Activated CD4-positive, alpha-beta T cell treated with anti-CD3 and anti-CD28 coated beads, Interleukin-2, Interleukin-4, amounts not matched to agents 100 ng/mL and 50 ng/mL, durations not matched to agents 16 hours and 8 hours (primary cell): ENCODE measurements at regions not wholly inside any gene's neighbourhood (a gene's known extent, or its start where the extent isn't known, plus 50 kb on each side); places are given as distances from the start of the nearest gene placed in this dataset.

Source experiments
- DNase-seq: peaks from one replicate; pipeline ENCODE4 v3.0.0-alpha.2; 2020; ENCODE audit warnings: low spot score

DNA sequence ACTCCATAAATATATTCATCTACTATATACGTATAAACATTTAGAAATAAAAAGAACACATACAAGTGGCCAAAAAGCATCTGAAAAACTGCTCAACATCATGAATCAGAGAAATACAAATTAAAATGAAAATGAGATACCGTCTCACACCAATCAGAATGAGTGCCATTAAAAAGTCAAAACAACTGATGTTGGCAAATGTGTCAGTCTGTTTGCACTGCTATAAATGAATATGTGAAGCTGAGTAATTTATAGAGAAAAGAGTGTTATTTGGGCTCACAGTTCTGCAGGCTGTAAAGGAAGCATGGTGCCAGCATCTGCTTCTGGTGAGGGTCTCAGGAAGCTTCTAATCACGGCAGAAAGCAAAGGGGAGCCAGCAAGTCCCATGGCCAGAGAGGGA is 620.3 kb upstream of the CCDC54 start:
- DNase-seq = no peak

DNA sequence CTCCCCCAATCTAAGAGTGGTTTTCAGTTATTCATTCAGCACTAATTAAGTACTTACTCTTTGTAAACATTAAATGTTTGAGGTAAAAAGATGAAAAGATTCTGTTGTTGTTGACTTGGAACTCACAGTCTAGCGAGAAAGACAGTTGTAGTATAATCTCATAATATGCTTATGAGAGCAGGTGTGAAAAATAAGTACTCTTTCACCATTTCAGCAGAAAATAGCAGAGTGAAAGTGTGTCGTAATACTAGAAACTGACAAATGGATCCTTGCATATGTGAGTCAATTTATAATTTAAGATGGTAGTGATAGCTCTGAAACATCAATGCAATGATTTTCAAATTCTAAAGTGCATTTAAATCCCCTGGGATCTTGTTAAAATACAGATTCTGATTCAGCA is 618.8 kb upstream of the CCDC54 start:
- no peak for DNase-seq

DNA sequence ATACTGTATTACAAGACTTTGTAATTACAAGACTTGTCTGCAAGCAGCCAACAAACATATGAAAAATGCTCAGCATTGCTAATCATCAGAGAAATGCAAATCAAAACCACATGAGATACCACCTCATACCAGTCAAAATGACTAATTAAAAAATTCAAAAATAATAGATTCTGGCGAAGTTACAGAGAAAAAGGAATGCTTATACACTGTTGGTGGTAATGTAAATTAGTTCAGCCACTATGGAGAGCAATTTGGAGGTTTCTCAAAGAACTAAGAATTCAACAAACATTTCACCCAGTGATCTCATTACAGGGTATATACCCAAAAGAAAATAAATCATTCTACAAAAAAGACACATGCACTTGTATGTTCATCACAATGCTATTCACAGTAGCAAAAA is 617.5 kb upstream of the CCDC54 start:
- no peak for DNase-seq

DNA sequence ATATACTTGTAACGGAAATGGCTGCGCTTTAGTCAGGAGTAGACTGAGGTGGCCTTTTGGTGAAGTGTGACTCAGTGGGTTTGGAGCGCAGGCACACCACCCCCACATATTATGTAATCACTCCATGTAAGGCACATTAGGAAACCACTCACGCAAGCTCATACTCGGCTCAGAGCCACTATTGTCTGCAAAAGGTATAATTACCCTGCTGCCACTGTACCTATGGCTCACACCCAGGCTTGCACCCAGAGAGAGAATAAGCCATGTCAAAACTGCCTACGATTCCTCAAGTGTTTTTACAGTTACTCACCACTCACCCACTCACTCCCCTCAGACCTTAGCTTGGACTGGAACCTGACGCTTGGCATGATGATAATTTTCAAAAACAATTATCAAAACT is 611.9 kb upstream of the CCDC54 start:
- DNase-seq = no peak

DNA sequence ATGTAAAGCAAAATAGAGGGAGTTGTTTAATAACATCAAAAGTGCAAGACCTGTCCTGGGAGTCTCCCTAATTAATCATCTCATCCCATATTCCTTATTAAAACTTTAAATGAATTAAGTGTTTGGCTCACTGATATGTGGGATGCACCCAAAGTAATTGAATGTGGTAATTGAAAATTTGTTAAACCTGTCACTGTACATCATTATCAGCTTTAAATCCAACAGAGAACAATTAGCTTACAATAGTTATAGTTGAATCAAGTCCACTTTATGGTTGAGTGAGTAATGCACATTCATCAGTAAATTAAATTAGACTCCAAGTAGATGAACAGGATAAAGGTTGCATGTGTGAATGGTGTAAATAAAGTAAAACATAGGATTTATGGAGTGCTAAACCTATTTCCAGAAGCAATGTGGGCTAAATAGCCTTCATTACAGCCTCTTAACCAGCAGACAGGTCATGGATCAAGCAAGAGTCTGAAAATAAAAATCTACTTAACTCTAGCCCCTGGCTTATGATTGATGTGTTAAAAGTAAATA is 608.2 kb upstream of the CCDC54 start:
- DNase-seq = no peak

DNA sequence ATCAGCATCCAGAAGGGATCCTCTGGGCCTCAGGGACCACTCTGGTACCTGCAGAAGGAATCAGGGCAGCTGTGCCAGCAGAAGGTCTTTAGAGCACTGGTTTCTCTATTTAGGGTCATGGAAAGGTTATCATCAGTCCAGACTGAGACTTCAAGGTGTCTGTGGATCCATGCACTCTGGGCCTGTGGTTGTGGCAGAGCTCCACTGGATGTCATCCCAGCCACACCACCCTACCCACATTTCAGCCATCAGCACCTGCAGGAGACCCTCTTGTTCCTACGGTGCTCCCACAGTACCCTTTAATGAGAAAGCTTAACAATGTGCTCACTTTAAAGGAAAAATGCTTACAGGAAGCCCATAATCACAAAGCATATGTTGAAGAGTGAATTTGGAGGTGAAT is 603.4 kb upstream of the CCDC54 start:
- DNase-seq = no peak

DNA sequence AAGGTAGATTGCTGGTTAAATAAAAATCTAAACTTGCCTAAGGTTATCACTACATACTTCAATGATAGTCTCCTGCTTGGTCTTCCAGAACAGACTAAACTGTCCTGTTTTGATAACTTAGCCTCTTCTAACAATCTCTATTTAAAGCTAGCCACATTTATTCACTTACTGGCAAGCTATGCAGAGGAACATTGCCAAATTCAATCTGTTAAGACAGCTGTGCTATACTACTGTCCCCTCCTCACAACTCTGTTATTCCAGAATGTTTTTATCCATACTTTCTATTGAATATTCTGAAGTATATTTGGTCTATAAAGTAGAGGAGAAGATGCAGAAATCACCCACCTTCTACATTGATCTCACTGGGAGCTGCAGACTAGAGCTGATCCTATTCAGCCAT is 594.0 kb upstream of the CCDC54 start:
- DNase-seq = no peak

DNA sequence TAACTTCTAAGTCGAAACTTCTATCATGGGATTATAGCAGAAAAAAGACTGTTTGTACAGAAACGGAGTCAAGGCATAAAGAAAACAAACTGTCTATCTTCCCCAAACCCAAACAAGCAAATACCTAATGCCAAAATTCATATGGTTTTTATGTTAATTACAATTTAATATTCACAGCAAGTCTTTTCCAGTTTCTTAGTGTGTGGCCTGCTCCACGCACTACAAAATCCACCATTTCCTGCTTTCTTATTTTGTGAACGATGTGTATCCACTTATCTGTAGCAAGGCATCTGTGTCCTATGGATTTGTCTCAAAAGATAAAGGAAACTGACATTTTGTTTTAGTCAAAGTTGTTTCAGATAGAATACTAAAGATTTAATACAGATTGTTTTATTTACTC is 588.0 kb upstream of the CCDC54 start:
- DNase-seq = no peak

DNA sequence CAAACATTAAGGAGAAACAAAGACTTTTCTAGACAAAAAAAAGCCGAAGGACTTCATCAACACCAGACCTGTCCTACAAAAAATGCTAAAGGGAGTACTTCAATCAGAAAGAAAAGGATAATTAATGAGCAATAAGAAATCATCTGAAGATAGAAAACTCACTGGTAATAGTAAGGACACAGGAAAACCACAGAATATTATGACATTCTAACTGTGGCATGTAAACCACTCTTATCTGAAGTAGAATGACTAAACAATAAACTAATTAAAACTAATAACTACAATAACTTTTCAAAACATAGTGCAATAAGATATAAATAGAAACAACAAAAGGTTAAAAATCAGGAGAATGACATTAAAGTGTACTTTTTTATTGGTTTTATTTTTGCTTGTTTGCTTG is 584.5 kb upstream of the CCDC54 start:
- no peak for DNase-seq

DNA sequence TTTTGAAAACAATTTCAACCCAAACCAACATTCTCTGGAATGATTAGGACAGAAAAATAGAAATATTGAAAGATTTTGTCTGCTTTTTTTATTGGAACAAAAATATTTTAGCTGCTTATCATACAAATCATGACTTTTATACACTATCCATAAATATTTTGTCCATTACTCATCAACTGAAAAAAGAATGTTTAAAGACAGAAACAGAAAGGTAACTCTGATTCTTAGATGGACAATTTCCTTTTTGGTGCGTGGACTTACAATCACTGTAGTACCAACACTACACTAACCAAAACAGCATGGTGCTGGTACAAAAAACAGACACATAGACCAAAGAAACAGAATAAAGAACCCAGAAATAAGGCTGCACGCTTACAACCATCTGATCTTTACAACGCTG is 582.8 kb upstream of the CCDC54 start:
- DNase-seq = no peak

DNA sequence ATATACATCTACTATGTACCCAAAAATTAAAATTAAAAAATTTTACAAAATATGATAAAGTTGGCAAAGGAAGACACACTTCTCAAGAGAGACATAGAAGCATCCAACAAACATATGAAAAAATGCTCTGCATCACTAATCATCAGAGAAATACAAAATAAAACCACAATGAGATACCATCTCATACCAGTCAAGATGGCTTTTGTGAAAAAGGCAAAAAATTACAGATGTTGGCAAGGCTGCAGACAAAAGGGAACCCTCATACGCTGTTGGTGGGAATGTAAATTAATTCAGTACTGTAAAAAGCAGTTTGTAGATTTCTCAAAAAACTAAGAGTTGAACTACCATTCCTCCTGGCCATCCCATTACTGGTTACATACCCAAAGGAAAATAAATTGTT is 581.7 kb upstream of the CCDC54 start:
- DNase-seq = no peak

DNA sequence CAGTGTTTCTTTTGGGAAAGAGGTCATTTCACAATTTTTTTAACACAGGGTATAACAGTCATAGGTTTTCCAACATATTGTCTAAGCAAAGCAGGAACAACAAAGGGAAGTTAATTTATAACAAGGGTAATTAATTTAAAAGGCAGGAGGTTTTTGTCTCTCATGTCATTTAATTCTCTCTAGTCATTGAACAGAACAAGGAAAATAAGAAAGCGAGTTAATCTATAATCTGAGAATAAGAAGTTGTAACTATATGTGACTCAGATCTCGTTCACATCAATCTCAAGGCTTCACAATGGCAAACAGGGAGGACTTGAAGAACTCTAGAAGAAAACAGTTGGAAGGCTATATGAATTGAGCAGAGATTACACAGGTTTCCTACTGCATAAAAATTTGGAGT is 579.8 kb upstream of the CCDC54 start:
- DNase-seq = no peak

DNA sequence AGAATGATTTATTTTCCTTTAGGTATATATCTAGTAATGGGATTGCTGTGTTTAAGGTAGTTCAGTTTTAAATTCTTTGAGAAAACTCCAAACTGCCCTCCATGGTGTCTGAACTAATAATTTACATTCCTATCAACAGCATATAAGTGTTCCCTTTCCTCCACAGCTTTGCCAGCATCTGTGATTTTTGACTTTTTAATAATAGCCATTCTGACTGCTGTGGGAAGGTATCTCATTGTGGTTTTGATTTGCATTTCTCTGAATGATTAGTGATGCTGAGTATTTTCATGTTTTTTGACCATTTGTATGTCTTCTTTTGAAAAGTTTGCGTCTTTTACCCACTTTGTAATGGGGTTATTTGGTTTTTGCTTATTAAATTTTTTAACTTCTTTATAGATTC is 571.6 kb upstream of the CCDC54 start:
- no peak for DNase-seq

DNA sequence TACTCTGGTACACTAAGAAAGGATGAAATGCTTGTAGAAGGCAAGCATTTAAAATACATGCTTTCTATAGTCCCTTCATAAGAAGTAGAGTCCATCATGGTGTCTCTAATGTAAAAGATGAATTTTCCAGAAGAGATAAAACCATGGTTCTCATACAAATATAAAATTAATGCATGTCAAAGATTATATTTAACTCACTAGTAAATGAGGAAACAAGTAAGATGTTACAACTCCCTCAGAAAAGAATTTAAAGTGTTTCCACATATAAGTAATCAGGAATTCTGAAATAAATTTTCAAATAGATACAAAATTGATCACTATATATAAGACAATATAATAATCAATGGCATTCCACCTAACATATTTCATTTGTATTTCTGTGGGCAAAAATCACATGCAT is 570.3 kb upstream of the CCDC54 start:
- no peak for DNase-seq

DNA sequence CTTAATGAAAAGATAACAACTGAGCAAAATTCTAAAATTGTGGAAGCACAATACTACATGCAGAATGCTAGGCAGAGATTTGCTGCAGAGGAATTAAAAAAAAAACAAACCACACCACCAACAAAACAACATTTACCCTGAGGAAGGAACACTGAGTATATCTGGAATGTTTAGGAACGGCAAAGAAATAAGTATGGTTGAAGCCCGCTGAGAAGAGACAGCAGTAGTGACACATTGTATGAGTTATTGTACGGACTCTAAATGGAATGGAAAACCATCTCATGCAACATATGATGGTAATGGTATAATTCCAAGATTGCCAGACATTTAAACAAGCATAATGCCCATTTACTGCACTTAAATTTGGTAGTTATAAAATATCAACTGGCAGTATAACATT is 568.2 kb upstream of the CCDC54 start:
- no peak for DNase-seq

DNA sequence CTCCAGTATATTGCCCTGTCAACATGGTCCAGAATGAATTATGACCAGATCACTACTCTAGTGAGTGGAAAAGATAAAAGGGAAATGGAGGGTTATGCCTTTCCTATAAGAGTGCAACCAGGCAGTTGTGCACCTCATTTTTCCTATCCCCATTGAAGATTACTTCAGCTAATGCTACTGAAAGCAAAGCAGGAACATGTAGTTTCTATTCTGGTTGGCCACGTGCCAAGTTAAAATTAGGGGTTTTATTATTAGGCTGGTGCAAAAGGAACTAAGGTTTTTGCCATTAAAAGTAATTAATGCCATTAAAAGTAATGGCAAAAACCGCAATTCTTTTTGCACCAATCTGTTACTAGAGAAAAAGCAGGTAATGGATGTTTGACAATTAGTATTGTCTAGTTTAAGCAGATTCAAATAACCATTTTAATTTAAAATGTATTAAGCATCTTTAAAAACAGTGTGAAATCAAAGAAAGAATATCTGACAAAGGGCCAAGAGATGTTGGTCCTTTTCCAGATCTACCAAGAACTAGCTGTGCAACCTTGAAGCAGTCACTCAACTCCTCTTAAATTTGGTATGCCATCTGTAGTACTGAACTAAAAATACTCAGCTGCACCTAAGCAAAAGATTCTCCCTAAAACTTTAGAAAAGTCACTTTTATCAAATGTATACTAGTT is 567.5 kb upstream of the CCDC54 start:
- DNase-seq = no peak

DNA sequence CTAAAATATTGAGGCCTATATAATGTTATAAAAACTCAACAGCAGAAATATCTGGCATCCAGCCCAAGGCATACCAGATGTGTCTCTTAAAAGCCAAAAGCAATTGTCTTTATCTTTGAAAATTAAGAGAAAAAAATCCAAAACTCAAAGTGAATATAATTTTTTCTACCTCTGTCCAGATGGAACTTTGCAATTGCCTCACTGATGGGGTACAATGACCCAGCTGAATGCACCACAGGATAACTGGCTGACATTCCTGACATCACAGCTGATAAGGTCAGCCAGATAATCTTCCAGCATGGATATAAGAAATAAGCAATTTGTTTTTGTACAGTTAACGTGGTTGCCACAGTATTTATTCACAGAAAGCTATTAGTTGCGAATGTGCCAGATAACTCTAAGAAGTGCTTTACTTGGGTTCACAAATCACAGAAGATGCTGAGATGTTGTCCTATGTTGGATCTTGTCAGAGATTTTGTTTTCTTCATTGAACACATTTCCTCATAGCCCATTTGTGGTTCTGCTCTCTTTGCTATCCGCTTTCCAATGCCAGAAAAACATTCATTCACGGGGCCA is 566.9 kb upstream of the CCDC54 start:
- DNase-seq = no peak

DNA sequence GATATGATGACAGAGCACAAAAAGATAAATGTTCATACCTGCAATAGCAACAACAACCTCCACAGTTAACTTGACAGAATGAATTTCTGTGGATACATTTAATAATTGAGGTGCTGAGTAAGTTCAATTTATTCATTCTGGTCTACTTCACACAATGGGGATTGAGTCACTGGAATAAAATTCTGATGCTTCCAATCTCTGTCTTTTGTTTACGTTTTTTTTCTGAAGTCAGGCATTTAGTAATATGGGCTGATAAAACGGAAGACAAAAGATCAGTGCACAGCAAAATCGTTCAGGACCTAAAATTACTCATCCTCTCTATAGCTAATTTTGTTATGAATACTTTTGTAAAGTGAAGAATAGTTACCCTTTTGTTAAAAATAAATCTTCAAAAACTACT is 565.9 kb upstream of the CCDC54 start:
- no peak for DNase-seq

DNA sequence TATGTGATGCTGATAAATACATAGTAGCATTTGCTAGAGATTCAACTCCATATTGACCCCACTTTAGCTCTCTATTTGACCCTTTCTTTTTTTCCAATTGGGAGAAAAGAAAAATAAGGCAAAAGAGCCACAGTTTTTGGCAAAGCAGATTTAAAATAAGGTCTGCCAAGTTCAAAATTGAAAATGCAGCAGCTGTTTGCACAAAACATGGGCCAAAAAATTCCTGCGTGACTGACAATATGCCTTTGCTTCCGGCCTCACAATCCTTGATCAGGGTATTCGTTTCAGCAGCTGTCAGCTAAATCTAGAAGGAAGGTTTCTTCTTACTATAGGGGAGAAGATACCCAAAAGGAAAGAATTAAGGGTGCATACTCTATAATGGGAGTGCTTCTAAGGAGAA is 563.5 kb upstream of the CCDC54 start:
- no peak for DNase-seq

DNA sequence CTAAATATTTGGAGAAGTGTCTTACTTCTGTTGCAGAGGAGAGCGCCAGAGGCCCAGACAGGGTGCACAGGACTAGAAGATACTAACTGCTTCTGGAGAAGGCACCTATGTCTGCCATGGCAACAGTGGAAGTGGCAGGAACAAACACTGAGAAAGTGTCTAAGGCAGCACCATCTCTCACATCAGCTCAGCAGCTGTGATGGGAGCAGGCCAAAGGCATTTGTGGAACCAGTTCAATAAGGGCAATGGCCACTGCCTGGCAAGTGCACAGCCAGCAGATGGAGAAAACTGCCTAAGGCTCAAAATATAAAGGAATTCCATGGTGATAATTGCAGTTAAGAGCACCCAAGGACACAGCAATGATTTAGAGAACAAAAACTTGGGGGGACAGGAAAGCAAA is 563.0 kb upstream of the CCDC54 start:
- DNase-seq = no peak

DNA sequence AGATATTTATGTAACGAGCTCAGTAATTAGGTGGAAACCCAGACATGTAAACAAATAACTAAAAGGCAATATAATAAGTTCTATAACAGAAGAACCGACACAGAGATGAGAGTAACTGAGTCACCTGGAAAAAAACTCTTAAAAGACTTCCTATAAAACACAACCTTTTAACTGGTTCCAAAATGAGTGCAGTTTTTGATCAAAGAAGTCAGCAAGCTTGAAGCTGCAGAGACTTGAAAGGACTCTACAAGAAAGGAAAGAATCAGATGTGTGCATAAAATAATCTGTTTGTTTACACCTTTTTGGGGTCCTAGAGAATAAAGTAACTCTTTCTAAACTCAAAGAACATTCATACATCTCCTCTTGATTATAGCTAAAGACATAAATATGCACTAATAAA is 560.4 kb upstream of the CCDC54 start:
- no peak for DNase-seq

DNA sequence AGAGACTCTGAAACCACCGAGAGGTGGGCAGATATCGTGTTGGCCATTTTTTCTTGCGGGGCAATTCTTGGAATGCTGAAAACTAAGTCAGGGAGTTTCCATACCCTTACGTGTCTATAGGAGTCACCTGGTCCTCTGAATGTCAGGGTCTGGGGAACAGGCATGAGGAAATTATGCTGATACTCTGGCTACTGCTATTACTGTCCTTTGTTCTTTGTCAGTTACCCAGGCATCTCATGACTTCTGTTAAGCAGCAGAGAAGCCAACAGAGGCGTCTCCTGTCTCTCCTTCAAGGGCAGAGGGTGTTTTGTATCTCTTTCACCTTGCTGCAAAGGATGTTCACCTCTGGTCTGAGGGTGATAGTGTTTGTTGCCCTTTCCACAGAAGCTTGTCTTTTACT is 559.5 kb upstream of the CCDC54 start:
- no peak for DNase-seq

DNA sequence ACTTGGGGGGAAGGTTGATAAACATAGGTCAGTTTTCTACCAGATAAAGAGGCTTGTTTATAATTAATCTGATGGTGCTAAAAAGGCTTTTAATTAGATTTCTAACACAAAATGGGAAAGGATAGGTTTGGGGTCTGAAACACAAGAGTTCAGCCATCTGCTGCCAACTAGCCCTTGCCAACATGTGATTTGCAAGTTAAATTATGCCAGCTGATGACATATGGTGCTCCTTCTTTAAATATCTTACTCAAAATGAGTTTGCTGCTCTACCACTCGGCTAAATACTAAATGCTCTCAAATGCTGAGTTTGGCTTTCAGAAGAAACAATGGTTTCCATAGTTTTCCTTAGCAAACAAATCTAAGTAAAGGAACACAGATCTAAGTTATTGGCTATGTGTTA is 557.8 kb upstream of the CCDC54 start:
- no peak for DNase-seq

DNA sequence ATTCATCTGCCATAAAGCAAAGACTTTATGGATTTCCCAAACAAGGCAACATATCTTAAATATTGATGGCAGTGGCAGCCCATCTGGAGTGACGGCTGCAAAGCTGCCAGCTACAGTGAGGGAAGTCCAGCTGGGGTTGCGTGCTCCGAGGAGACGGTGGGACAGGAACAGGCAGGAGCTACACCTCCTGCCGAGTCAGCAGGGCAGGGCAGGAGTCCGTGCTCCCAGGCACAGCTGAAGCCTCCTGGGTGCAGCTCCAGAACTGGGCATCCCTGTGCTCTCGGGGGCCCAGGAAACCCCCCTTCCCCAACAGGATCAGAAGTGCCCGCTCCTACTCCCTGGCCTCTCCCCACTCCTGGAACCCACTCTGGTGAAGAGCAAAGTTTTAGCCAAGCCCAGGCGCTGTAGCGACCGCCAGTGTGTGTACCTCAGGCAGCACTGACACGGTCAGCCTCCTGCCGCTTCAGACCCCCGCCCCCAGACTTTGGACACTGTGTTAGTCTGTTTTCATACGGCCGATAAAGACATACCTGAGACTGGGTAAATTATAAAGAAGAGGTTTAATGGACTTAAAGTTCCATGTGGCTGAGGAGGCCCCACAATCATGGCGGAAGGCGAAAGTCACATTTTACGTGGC is 556.4 kb upstream of the CCDC54 start:
- DNase-seq = no peak
